Naive thymus-derived CD4-positive, alpha-beta T cell (primary cell): ENCODE measurements at regions not wholly inside any gene's neighbourhood (a gene's known extent, or its start where the extent isn't known, plus 50 kb on each side); places are given as distances from the start of the nearest gene placed in this dataset.

Experiments used
- ATAC-seq: fragments of 150-1000 bp; cut with Tn5 transposase; 2 replicates; pipeline ENCODE4 v1.10.0; 2021; ENCODE audit warnings: mild to moderate bottlenecking, moderate library complexity
- CTCF ChIA-PET: fragments of 350-600 bp; sonication (Branson Sonifier 250); formaldehyde crosslinking; loops from one replicate; lab custom pipeline; 2021; ENCODE audit warnings: antibody characterized with exemption; lab: Charles Lee
- POLR2A ChIA-PET: fragments of 350-600 bp; sonication (Branson Sonifier 250); formaldehyde crosslinking; loops from one replicate; lab custom pipeline; 2021; ENCODE audit warnings: antibody characterized with exemption, inconsistent platforms; lab: Charles Lee
- DNase-seq, 9 donors: peaks; one replicate each; pipeline versions ENCODE4 v3.0.0 to v3.0.0-alpha.2; 2020 to 2022; ENCODE audit warnings: mixed read lengths in 1 of 9
- H3K27ac ChIP-seq: one replicate; pipeline ENCODE4 v1.7.0; 2013; ENCODE audit warnings: mild to moderate bottlenecking, low read depth, low read length, moderate library complexity
- H3K27me3 ChIP-seq, 2 donors: one replicate each; pipeline ENCODE4 v1.7.0; 2013; ENCODE audit warnings: low read length in 2 of 2, mild to moderate bottlenecking in 2 of 2, moderate library complexity in 2 of 2; ENCODE audit not compliant: control insufficient read depth in 2 of 2, insufficient read depth in 2 of 2
- H3K36me3 ChIP-seq, 3 experiments: 1 replicate in 2 of 3; 2 replicates in 1 of 3; pipeline ENCODE4 v1.7.0; 2013; ENCODE audit warnings: low read length in 3 of 3, mild to moderate bottlenecking in 3 of 3, moderate library complexity in 1 of 3; ENCODE audit not compliant: insufficient read depth in 3 of 3, control insufficient read depth in 2 of 3
- H3K4me1 ChIP-seq, 2 donors: one replicate each; pipeline ENCODE4 v1.7.0; 2013; ENCODE audit warnings: low read length in 2 of 2, mild to moderate bottlenecking in 2 of 2, moderate library complexity in 1 of 2; ENCODE audit not compliant: control insufficient read depth in 2 of 2, insufficient read depth in 2 of 2
- H3K4me3 ChIP-seq: 2 replicates; pipeline ENCODE4 v1.7.0; 2013; ENCODE audit warnings: mild to moderate bottlenecking, low read length
- H3K9me3 ChIP-seq, 3 experiments: 1 replicate in 2 of 3; 2 replicates in 1 of 3; pipeline ENCODE4 v1.7.0; 2013; ENCODE audit warnings: low read length in 3 of 3; ENCODE audit not compliant: control insufficient read depth in 2 of 3
- H3K27ac Mint-ChIP-seq, 9 donors: one replicate each; pipeline ENCODE4 v1.8.0; 2020 to 2022; ENCODE audit warnings: mixed read lengths in 9 of 9, mild to moderate bottlenecking in 8 of 9, moderate library complexity in 5 of 9, inconsistent platforms in 2 of 9
- H3K27me3 Mint-ChIP-seq, 5 donors: one replicate each; pipeline ENCODE4 v1.8.0; 2021 to 2022; ENCODE audit warnings: mixed read lengths in 5 of 5, mild to moderate bottlenecking in 1 of 5
- H3K36me3 Mint-ChIP-seq, 5 donors: one replicate each; pipeline ENCODE4 v1.8.0; 2020 to 2022; ENCODE audit warnings: mixed read lengths in 5 of 5, mild to moderate bottlenecking in 3 of 5, inconsistent platforms in 1 of 5
- H3K4me1 Mint-ChIP-seq, 7 donors: one replicate each; pipeline ENCODE4 v1.8.0; 2020 to 2022; ENCODE audit warnings: mixed read lengths in 7 of 7, mild to moderate bottlenecking in 3 of 7, inconsistent platforms in 1 of 7
- H3K4me3 Mint-ChIP-seq, 10 donors: one replicate each; pipeline ENCODE4 v1.8.0; 2020 to 2022; ENCODE audit warnings: mild to moderate bottlenecking in 10 of 10, mixed read lengths in 10 of 10, moderate library complexity in 6 of 10, inconsistent platforms in 2 of 10
- H3K9me3 Mint-ChIP-seq, 11 donors: one replicate each; pipeline ENCODE4 v1.8.0; 2020 to 2022; ENCODE audit warnings: mixed read lengths in 11 of 11, mild to moderate bottlenecking in 4 of 11, inconsistent platforms in 1 of 11, moderate library complexity in 1 of 11
- intact Hi-C, 2 donors: fragments of 100-400 bp; cut with micrococcal nuclease; formaldehyde crosslinking; loops; one replicate each; pipeline ENCODE4 v1.15.1; 2023

DNA sequence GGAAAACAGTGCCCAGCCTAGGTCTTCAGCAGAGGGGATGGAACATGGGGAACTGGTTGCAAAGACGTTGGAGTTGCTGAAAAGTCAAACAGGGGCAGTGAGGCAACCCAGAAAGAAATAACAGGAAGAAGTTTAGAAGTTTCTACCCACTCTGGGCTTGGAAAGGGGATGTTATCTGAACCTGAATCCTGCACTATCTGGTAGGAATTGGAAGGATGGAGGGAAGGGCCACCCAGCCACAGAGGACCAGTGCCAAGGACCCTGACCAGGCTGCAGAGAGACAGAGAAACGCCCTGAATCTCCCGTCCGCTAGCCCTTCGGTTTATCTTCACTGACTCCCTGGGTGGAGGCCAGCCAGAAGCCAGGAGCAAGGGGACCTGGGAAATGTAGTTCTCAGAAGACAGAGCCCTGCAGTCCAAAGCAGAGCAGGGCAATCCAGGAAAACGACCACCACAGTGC lies 217.3 kb upstream of the RREB1 start:
- Mint-ChIP-seq H3K9me3 (no peaks in the 10 kb centered on the region), H3K27ac (no peak overlapping the region), H3K36me3 (no peaks in the 10 kb centered on the region), H3K27me3 (no peaks in the 10 kb centered on the region), H3K4me3 (no peak overlapping the region), H3K4me1 (peaks cover 0 to 6% (median 0%) of the 10 kb centered on the region in 7 donors)
- H3K36me3 ChIP-seq: no peaks in the 10 kb centered on the region
- no peaks in the 10 kb centered on the region for H3K27me3 ChIP-seq
- no peak overlapping the region for H3K27ac ChIP-seq
- no peaks in the 10 kb centered on the region for H3K4me1 ChIP-seq
- no peak for ATAC-seq
- H3K9me3 ChIP-seq: no peaks in the 10 kb centered on the region
- intact Hi-C loops: no loop called here
- H3K4me3 ChIP-seq: no peak overlapping the region
- DNase-seq: no peak
- ChIA-PET CTCF (no interaction called here), POLR2A (no interaction called here)

DNA sequence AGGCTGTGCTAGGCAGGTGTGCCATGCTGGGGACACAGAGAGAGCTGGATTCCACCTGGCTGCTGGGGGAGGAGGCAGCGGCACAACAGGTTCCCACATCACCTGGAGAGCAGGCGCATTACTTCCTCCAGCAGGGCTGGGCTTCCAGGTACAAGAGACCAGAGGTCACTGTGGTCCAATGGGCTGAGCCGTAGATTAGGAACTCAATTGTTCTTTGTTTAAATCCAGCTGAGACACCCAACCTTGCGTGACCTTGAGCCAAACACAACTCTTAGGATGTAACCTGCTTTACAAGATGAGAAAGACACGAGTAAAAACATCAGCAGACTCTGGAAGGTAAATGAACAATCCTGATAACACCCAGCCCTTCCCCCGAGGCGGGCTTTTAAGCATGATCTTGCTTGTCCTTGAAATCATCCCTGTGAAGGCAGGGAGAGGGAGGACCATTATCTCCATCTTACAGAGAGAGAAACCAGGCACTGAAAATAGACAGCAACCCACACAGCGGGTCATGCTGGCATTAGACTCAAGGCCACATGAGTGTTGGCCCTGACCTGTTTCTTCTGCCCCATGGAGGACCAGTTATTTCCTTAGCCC lies 216.5 kb upstream of the RREB1 start:
- Histone ChIP-seq H3K9me3 (no peaks in the 10 kb centered on the region), H3K27ac (no peak overlapping the region), H3K4me3 (no peak overlapping the region), H3K27me3 (no peaks in the 10 kb centered on the region), H3K4me1 (no peaks in the 10 kb centered on the region), H3K36me3 (no peaks in the 10 kb centered on the region)
- no peaks in the 10 kb centered on the region for H3K36me3 Mint-ChIP-seq
- H3K9me3 Mint-ChIP-seq: no peaks in the 10 kb centered on the region
- peaks cover 0 to 4% (median 0%) of the 10 kb centered on the region in 5 donors for H3K27me3 Mint-ChIP-seq
- intact Hi-C loops: no loop called here
- peak overlapping the region in 1 of 9 donors; percentile 74 for H3K27ac Mint-ChIP-seq
- ChIA-PET CTCF (no interaction called here), POLR2A (no interaction called here)
- peaks cover 0 to 6% (median 0%) of the 10 kb centered on the region in 7 donors for H3K4me1 Mint-ChIP-seq
- DNase-seq: no peak
- H3K4me3 Mint-ChIP-seq: no peak overlapping the region
- no peak for ATAC-seq

DNA sequence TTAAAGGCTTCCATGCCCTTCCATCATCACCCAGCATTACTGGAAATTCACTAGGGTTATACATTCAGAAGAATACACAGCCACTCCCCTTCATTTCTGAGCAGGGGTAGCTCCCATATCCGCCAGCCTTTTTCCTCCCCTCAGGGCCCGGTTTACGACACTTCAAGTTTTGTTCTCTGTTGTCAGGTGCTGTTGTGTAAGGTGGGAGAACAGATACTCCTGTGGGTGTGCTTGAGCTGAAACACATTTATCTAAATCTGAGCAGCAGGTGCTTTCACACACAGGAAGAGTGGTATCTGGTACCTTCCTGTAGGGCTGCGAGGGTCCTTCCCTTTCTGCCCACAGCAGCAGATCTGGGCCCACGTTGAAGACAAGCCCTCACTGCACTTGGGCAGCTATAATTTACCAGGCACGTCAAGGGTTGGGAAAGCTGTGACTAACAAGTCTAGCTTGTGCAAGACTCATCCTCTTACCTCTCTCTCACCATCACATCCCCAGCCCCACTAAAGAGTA lies 215.8 kb upstream of the RREB1 start:
- POLR2A ChIA-PET: no interaction called here
- Mint-ChIP-seq H3K27ac (peak overlapping the region in 2 of 9 donors; percentile 51 to 87), H3K27me3 (peaks cover 0 to 10% (median 0%) of the 10 kb centered on the region in 5 donors), H3K4me1 (peaks cover 0 to 6% (median 0%) of the 10 kb centered on the region in 7 donors), H3K36me3 (no peaks in the 10 kb centered on the region), H3K4me3 (no peak overlapping the region), H3K9me3 (no peaks in the 10 kb centered on the region)
- H3K27ac ChIP-seq: no peak overlapping the region
- DNase-seq (no peak), ATAC-seq (peak; percentile 60)
- CTCF ChIA-PET: no interaction called here
- intact Hi-C loops: no loop called here
- no peak overlapping the region for H3K4me3 ChIP-seq
- no peaks in the 10 kb centered on the region for H3K9me3 ChIP-seq
- no peaks in the 10 kb centered on the region for H3K4me1 ChIP-seq
- H3K36me3 ChIP-seq: no peaks in the 10 kb centered on the region
- H3K27me3 ChIP-seq: no peaks in the 10 kb centered on the region

DNA sequence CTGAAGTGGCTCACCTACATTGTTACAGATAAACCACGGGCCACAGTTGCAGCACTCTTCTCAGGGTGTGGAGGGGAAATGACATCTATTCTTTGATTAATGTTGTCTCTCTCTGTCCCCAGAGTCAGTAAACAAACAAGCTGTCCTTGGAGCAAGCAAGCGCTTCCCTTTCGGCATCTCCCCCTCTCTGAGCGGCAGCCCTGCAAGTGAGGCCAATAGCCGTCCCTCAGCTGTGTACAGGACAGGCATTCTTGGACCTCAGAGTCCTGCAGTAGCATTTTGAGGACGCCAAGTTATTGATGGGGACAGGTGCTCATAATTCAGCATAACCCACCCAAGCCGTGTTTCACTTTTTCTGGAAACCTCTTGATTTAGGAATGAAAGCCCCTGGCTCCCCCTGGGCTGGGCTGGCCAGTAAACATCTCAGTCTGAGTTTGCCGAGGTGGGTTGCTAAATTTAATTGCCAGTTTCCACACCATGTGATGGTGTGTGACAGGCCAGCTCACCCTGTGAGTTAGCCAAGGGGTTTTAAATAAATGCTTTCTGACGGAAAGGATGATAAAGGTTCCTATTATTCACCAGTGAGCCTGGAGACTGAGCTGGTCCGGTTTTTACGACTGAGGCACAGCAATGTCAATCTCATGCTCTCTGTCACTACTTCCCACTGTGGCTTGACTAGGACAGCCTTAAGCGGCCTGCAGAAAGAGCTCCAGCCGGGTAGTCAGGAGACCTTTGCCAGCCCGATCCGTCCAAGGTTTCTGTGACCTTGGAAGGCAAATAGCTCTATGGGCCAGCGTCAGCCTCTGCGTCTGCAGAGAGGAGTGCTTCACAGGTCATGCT lies 214.8 kb upstream of the RREB1 start:
- Histone ChIP-seq H3K4me1 (no peaks in the 10 kb centered on the region), H3K27ac (no peak overlapping the region), H3K9me3 (no peaks in the 10 kb centered on the region), H3K4me3 (no peak overlapping the region), H3K36me3 (no peaks in the 10 kb centered on the region), H3K27me3 (no peaks in the 10 kb centered on the region)
- CTCF ChIA-PET: no interaction called here
- intact Hi-C loops: no loop called here
- H3K4me1 Mint-ChIP-seq: peaks cover 0 to 6% (median 0%) of the 10 kb centered on the region in 7 donors
- peak overlapping the region in 1 of 9 donors; percentile 30 for H3K27ac Mint-ChIP-seq
- ATAC-seq: no peak
- H3K4me3 Mint-ChIP-seq: no peak overlapping the region
- H3K27me3 Mint-ChIP-seq: peaks cover 0 to 16% (median 0%) of the 10 kb centered on the region in 5 donors
- POLR2A ChIA-PET: no interaction called here
- H3K9me3 Mint-ChIP-seq: no peaks in the 10 kb centered on the region
- H3K36me3 Mint-ChIP-seq: no peaks in the 10 kb centered on the region
- no peak for DNase-seq

DNA sequence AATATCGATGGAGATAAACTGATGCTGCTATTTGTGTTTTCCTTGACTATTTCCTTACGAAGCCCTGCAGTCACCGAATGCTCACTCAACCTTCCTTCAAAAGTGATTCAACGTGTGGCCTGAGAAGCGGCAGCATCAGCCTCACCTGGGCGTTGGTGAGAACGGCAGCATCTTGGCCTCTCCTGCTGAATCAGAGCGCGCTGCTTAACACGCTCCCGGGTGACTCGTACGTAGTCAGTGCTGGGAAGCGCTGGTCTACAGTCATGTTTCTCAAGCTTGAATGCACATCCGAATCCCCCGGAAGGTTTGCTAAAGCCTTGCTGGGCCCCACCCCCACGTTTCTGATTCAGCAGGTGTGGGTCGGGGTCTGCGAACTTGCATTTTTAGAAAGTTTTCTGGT lies 214.1 kb upstream of the RREB1 start:
- H3K27ac ChIP-seq: no peak overlapping the region
- H3K27ac Mint-ChIP-seq: no peak overlapping the region
- H3K36me3 Mint-ChIP-seq: no peaks in the 10 kb centered on the region
- ChIA-PET CTCF (no interaction called here), POLR2A (no interaction called here)
- no peak overlapping the region for H3K4me3 ChIP-seq
- no peaks in the 10 kb centered on the region for H3K27me3 ChIP-seq
- ATAC-seq: no peak
- no peaks in the 10 kb centered on the region for H3K9me3 Mint-ChIP-seq
- H3K27me3 Mint-ChIP-seq: peaks cover 0 to 18% (median 0%) of the 10 kb centered on the region in 5 donors
- no peaks in the 10 kb centered on the region for H3K9me3 ChIP-seq
- DNase-seq: no peak
- intact Hi-C loops: no loop called here
- H3K4me1 ChIP-seq: no peaks in the 10 kb centered on the region
- no peaks in the 10 kb centered on the region for H3K36me3 ChIP-seq
- peaks cover 0 to 6% (median 0%) of the 10 kb centered on the region in 7 donors for H3K4me1 Mint-ChIP-seq
- no peak overlapping the region for H3K4me3 Mint-ChIP-seq

DNA sequence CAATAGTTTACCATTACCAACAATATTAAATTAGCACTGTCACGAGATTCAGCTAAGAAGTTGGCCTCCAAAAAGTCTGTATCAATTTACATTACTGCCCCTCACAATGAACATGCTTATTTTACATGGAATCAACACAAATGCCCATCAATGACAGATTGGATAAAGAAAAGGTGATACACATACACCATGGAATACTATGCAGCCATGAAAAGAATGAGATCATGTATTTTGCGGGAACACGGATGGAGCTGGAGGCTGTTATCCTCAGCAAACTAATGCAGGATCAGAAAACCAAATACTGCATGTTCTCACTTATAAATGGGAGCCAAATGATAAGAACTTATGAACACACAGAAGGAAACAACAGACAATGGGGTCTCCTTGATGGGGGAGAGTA lies 211.8 kb upstream of the RREB1 start:
- no peaks in the 10 kb centered on the region for H3K36me3 ChIP-seq
- Mint-ChIP-seq H3K27me3 (peaks cover 0 to 20% (median 0%) of the 10 kb centered on the region in 5 donors), H3K36me3 (no peaks in the 10 kb centered on the region), H3K27ac (no peak overlapping the region), H3K4me3 (no peak overlapping the region), H3K4me1 (peaks cover 0 to 6% (median 0%) of the 10 kb centered on the region in 7 donors), H3K9me3 (no peaks in the 10 kb centered on the region)
- no peaks in the 10 kb centered on the region for H3K4me1 ChIP-seq
- intact Hi-C loops: no loop called here
- H3K27ac ChIP-seq: no peak overlapping the region
- H3K4me3 ChIP-seq: no peak overlapping the region
- no peaks in the 10 kb centered on the region for H3K27me3 ChIP-seq
- CTCF ChIA-PET: interaction anchor here (0.6 kb wide), 1 partner anchor 39 kb away, joined by 3 read pairs; no protein-coding TSS in a partner anchor
- H3K9me3 ChIP-seq: no peaks in the 10 kb centered on the region
- ATAC-seq: no peak
- no peak for DNase-seq
- POLR2A ChIA-PET: no interaction called here
